Colonic mucosa (tissue), 4 donors: ENCODE measurements at regions not wholly inside any gene's neighbourhood (a gene's known extent, or its start where the extent isn't known, plus 50 kb on each side); places are given as distances from the start of the nearest gene placed in this dataset.
"Not testable (repeated sequence)": the region's sequence is repeated elsewhere in the genome, so short reads cannot be mapped to it uniquely, and the experiment has no call there.

Experiments used
- DNase-seq: peaks from one replicate; pipeline ENCODE4 v3.0.0-alpha.2; 2020
- H3K27ac ChIP-seq: fragments of 200-600 bp; one replicate; pipeline ENCODE4 v1.8.0; 2021
- H3K27me3 ChIP-seq: fragments of 200-600 bp; one replicate; pipeline ENCODE4 v1.8.0; 2021
- H3K36me3 ChIP-seq: fragments of 200-600 bp; one replicate; pipeline ENCODE4 v1.8.0; 2021
- H3K4me1 ChIP-seq: fragments of 200-600 bp; one replicate; pipeline ENCODE4 v1.8.0; 2021; ENCODE audit warnings: mild to moderate bottlenecking
- H3K4me3 ChIP-seq: fragments of 200-600 bp; one replicate; pipeline ENCODE4 v1.8.0; 2021
- H3K9ac ChIP-seq, 2 donors: one replicate each; pipeline ENCODE4 v1.7.0; 2013; ENCODE audit warnings: control low read depth in 2 of 2, low read depth in 2 of 2, low read length in 2 of 2
- H3K9me3 ChIP-seq: fragments of 200-600 bp; one replicate; pipeline ENCODE4 v1.8.0; 2021
- CTCF ChIP-seq: fragments of 200-600 bp; IDR thresholded peaks from one replicate; pipeline ENCODE4 v1.8.0; 2022; ENCODE audit warnings: antibody characterized with exemption, mild to moderate bottlenecking
- intact Hi-C: fragments of 100-400 bp; cut with DNase I; formaldehyde crosslinking; loops from one replicate; pipeline ENCODE4 v1.14.1; 2022
- donor health status: healthy.
- donor health status: DM: no; HTN: no; CAD: no.
- donor health status: DM: no; HTN: no; CAD: no.

- no peaks in the 10 kb centered on the region for H3K27me3 ChIP-seq
- intact Hi-C loops, result no loop called here
- H3K9ac ChIP-seq, result no peak overlapping the region
- H3K27ac ChIP-seq, result no peak overlapping the region
- no peaks in the 10 kb centered on the region for H3K9me3 ChIP-seq
- no peak for DNase-seq
- H3K4me3 ChIP-seq, result no peak overlapping the region
- no peaks in the 10 kb centered on the region for H3K4me1 ChIP-seq
- TF ChIP-seq CTCF, result no peak
- no peaks in the 10 kb centered on the region for H3K36me3 ChIP-seq
Measured at GRCh38 chr1:197842646-197843045, 59.8 kb upstream of the C1orf53 start.

- no peak for DNase-seq
- intact Hi-C loops, result no loop called here
Measured at GRCh38 chr1:197841883-197842553, 60.4 kb upstream of the C1orf53 start.

GRCh38 chr1:197841158-197841557 is 61.3 kb upstream of the C1orf53 start:
- Histone ChIP-seq H3K9ac (no peak overlapping the region), H3K4me3 (no peak overlapping the region), H3K27me3 (no peaks in the 10 kb centered on the region), H3K4me1 (no peaks in the 10 kb centered on the region), H3K36me3 (no peaks in the 10 kb centered on the region), H3K9me3 (no peaks in the 10 kb centered on the region), H3K27ac (no peak overlapping the region)
- intact Hi-C loops, result no loop called here
- DNase-seq, result no peak
- TF ChIP-seq CTCF, result no peak

More at GRCh38 chr1:197841883-197842553, 60.4 kb upstream of the C1orf53 start:
- H3K4me1 ChIP-seq, result no peaks in the 10 kb centered on the region
- no peaks in the 10 kb centered on the region for H3K36me3 ChIP-seq
- no peak for TF ChIP-seq CTCF
- no peak overlapping the region for H3K4me3 ChIP-seq
- no peaks in the 10 kb centered on the region for H3K9me3 ChIP-seq
- H3K27ac ChIP-seq, result peak overlapping the region; percentile 10
- no peaks in the 10 kb centered on the region for H3K27me3 ChIP-seq
- H3K9ac ChIP-seq, result peak overlapping the region in 1 of 2 donors; percentile 19

- H3K27ac ChIP-seq, intact Hi-C loops: not testable (repeated sequence)
Measured at GRCh38 chr1:197839786-197840185, 62.6 kb upstream of the C1orf53 start.

GRCh38 chr1:197838836-197839235 is 63.6 kb upstream of the DENND1B start:
- Histone ChIP-seq H3K9me3 (no peaks in the 10 kb centered on the region), H3K4me1 (no peaks in the 10 kb centered on the region), H3K27ac (no peak overlapping the region), H3K4me3 (no peak overlapping the region), H3K36me3 (no peaks in the 10 kb centered on the region), H3K9ac (no peak overlapping the region), H3K27me3 (no peaks in the 10 kb centered on the region)
- intact Hi-C loops, result no loop called here
- no peak for DNase-seq
- no peak for TF ChIP-seq CTCF

More at GRCh38 chr1:197839786-197840185, 62.6 kb upstream of the C1orf53 start:
- H3K9me3 ChIP-seq, H3K9ac ChIP-seq, H3K4me3 ChIP-seq, H3K4me1 ChIP-seq, DNase-seq, H3K36me3 ChIP-seq, H3K27me3 ChIP-seq: not testable (repeated sequence)

- no peaks in the 10 kb centered on the region for H3K9me3 ChIP-seq
- DNase-seq, result no peak
- no peaks in the 10 kb centered on the region for H3K4me1 ChIP-seq
- intact Hi-C loops, result no loop called here
- no peaks in the 10 kb centered on the region for H3K27me3 ChIP-seq
- no peak overlapping the region for H3K27ac ChIP-seq
- TF ChIP-seq CTCF, result no peak
- H3K9ac ChIP-seq, result no peak overlapping the region
- no peaks in the 10 kb centered on the region for H3K36me3 ChIP-seq
- no peak overlapping the region for H3K4me3 ChIP-seq
Measured at GRCh38 chr1:197837911-197838310, 62.6 kb upstream of the DENND1B start.

- H3K9ac ChIP-seq, intact Hi-C loops, H3K36me3 ChIP-seq, H3K9me3 ChIP-seq, DNase-seq, H3K27ac ChIP-seq, H3K27me3 ChIP-seq, H3K4me3 ChIP-seq, H3K4me1 ChIP-seq: not testable (repeated sequence)
Measured at GRCh38 chr1:197836356-197836755, 61.1 kb upstream of the DENND1B start.

- H3K27me3 ChIP-seq, H3K9ac ChIP-seq, H3K4me3 ChIP-seq, H3K36me3 ChIP-seq, intact Hi-C loops, H3K27ac ChIP-seq, H3K9me3 ChIP-seq, DNase-seq, H3K4me1 ChIP-seq: not testable (repeated sequence)
Measured at GRCh38 chr1:197829011-197829410, 53.7 kb upstream of the DENND1B start.
